OCI-LY7 (cell line): ENCODE measurements at regions not wholly inside any gene's neighbourhood (a gene's known extent, or its start where the extent isn't known, plus 50 kb on each side); places are given as distances from the start of the nearest gene placed in this dataset.
A peak's percentile ranks its signal among the peaks of the same experiment; 100 is the strongest.

Experiments used
- EZH2phosphoT487 ChIP-seq: fragments of 200-600 bp; sonication (generic); IDR thresholded peaks from 2 replicates; pipeline ENCODE4 v1.6.1; 2018; ENCODE audit warnings: low read depth, borderline replicate concordance, mild to moderate bottlenecking, mixed run types, antibody characterized with exemption, low read length, moderate library complexity, mixed read lengths
- TF ChIP-seq, protein P1 (sequence below): fragments of 200-600 bp; sonication (generic); conservative IDR thresholded peaks from 2 replicates; pipeline ENCODE4 v1.5.1; 2014; ENCODE audit warnings: mild to moderate bottlenecking, antibody characterized with exemption, low read length, moderate library complexity, mixed read lengths

GRCh38 chr10:3452173-3452626 is 279.6 kb upstream of the PITRM1 start:
- TF ChIP-seq, protein P1, sequence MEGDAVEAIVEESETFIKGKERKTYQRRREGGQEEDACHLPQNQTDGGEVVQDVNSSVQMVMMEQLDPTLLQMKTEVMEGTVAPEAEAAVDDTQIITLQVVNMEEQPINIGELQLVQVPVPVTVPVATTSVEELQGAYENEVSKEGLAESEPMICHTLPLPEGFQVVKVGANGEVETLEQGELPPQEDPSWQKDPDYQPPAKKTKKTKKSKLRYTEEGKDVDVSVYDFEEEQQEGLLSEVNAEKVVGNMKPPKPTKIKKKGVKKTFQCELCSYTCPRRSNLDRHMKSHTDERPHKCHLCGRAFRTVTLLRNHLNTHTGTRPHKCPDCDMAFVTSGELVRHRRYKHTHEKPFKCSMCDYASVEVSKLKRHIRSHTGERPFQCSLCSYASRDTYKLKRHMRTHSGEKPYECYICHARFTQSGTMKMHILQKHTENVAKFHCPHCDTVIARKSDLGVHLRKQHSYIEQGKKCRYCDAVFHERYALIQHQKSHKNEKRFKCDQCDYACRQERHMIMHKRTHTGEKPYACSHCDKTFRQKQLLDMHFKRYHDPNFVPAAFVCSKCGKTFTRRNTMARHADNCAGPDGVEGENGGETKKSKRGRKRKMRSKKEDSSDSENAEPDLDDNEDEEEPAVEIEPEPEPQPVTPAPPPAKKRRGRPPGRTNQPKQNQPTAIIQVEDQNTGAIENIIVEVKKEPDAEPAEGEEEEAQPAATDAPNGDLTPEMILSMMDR = 0 out of 2 replicates have a peak, but pooled peaks have one; percentile 15
- TF ChIP-seq EZH2phosphoT487 = no peak
